CD4-positive, alpha-beta T cell (primary cell): ENCODE measurements at regions not wholly inside any gene's neighbourhood (a gene's known extent, or its start where the extent isn't known, plus 50 kb on each side); places are given as distances from the start of the nearest gene placed in this dataset.

Experiments used
- ATAC-seq: fragments of 200-7000 bp; cut with Tn5 transposase; one replicate; pipeline ENCODE4 v1.10.0; 2022; ENCODE audit warnings: mild to moderate bottlenecking; ENCODE audit not compliant: poor library complexity
- CTCF ChIA-PET: fragments of 350-600 bp; sonication (Branson Sonifier 250); formaldehyde crosslinking; loops from one replicate; lab custom pipeline; 2021; ENCODE audit warnings: antibody characterized with exemption, inconsistent platforms; lab: Charles Lee
- POLR2A ChIA-PET: fragments of 350-600 bp; sonication (Branson Sonifier 250); formaldehyde crosslinking; loops from one replicate; lab custom pipeline; 2021; ENCODE audit warnings: antibody characterized with exemption, inconsistent platforms; lab: Charles Lee
- DNase-seq, 14 experiments: peaks; one replicate each; pipeline ENCODE4 v3.0.0-alpha.2; 2013 to 2020; ENCODE audit warnings: mixed read lengths in 2 of 14
- H3K27ac ChIP-seq, 2 donors: one replicate each; pipeline versions ENCODE4 v1.5.1 to v1.7.0; 2013; ENCODE audit warnings: low read length in 2 of 2, low read depth in 1 of 2, mild to moderate bottlenecking in 1 of 2
- H3K27me3 ChIP-seq, 2 experiments: 1 replicate in 1 of 2; 2 replicates in 1 of 2; pipeline versions ENCODE4 v1.6.1 to v1.7.0; 2013; ENCODE audit warnings: low read length in 2 of 2, control low read depth in 1 of 2, mild to moderate bottlenecking in 1 of 2, moderate library complexity in 1 of 2; ENCODE audit not compliant: insufficient read depth in 2 of 2, control insufficient read depth in 1 of 2
- H3K36me3 ChIP-seq: one replicate; pipeline ENCODE4 v1.6.1; 2013; ENCODE audit warnings: low read length, control low read depth; ENCODE audit not compliant: insufficient read depth
- H3K4me1 ChIP-seq: one replicate; pipeline ENCODE4 v1.6.1; 2013; ENCODE audit warnings: low read length, control low read depth; ENCODE audit not compliant: insufficient read depth
- H3K4me3 ChIP-seq: one replicate; pipeline ENCODE4 v1.5.1; 2013; ENCODE audit warnings: mild to moderate bottlenecking, low read length, moderate library complexity
- H3K9me3 ChIP-seq, 2 experiments: 1 replicate in 1 of 2; 2 replicates in 1 of 2; pipeline versions ENCODE4 v1.6.1 to v1.7.0; 2013; ENCODE audit warnings: low read length in 2 of 2, mild to moderate bottlenecking in 2 of 2, control low read depth in 1 of 2, moderate library complexity in 1 of 2; ENCODE audit not compliant: control insufficient read depth in 1 of 2, insufficient read depth in 1 of 2
- H3K27ac Mint-ChIP-seq: one replicate; pipeline ENCODE4 v1.8.0; 2020; ENCODE audit warnings: mixed read lengths
- H3K27me3 Mint-ChIP-seq: one replicate; pipeline ENCODE4 v1.8.0; 2021; ENCODE audit warnings: mixed read lengths
- H3K36me3 Mint-ChIP-seq: one replicate; pipeline ENCODE4 v1.8.0; 2021; ENCODE audit warnings: low read depth, mixed read lengths
- H3K4me1 Mint-ChIP-seq: one replicate; pipeline ENCODE4 v1.8.0; 2021; ENCODE audit warnings: low read depth, mixed read lengths
- H3K4me3 Mint-ChIP-seq: one replicate; pipeline ENCODE4 v1.8.0; 2020; ENCODE audit warnings: mild to moderate bottlenecking, mixed read lengths
- H3K9me3 Mint-ChIP-seq: one replicate; pipeline ENCODE4 v1.8.0; 2020; ENCODE audit warnings: mixed read lengths
- intact Hi-C, 2 experiments: fragments of 100-400 bp; cut with DNase I in 1 of 2; cut with micrococcal nuclease in 1 of 2; formaldehyde crosslinking; loops; one replicate each; pipeline versions ENCODE4 v1.15.1 to v1.9.0; 2023 to 2025; cut with DNase I, micrococcal nuclease
- TF ChIP-seq, protein P1 (sequence below): fragments of 200-600 bp; IDR thresholded peaks from one replicate; pipeline ENCODE4 v1.8.0; 2022; ENCODE audit warnings: antibody characterized with exemption, mild to moderate bottlenecking

DNA sequence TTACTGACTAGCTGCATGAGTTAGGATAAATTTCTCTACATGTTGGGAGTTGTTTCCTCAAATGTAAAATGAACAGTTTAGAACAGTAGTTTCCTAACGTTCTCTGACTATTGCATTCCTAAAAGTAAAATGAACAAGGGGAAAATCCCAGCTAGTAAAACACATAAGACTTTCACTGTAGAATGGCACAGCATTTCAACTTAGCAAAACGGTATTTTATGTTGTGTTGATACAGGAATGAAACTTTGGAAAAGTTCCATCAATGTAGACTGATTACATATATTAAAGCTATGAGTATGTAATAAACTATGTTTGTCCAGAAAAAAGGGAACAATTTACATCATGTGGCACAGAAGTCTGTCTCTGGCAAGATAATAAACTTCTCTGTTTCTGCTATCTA is 297.4 kb upstream of the EPHA3 start:
- no peaks in the 10 kb centered on the region for H3K4me1 Mint-ChIP-seq
- DNase-seq (no peak), ATAC-seq (no peak)
- H3K27me3 ChIP-seq = no peaks in the 10 kb centered on the region
- ChIA-PET CTCF (no interaction called here), POLR2A (no interaction called here)
- TF ChIP-seq, protein P1, sequence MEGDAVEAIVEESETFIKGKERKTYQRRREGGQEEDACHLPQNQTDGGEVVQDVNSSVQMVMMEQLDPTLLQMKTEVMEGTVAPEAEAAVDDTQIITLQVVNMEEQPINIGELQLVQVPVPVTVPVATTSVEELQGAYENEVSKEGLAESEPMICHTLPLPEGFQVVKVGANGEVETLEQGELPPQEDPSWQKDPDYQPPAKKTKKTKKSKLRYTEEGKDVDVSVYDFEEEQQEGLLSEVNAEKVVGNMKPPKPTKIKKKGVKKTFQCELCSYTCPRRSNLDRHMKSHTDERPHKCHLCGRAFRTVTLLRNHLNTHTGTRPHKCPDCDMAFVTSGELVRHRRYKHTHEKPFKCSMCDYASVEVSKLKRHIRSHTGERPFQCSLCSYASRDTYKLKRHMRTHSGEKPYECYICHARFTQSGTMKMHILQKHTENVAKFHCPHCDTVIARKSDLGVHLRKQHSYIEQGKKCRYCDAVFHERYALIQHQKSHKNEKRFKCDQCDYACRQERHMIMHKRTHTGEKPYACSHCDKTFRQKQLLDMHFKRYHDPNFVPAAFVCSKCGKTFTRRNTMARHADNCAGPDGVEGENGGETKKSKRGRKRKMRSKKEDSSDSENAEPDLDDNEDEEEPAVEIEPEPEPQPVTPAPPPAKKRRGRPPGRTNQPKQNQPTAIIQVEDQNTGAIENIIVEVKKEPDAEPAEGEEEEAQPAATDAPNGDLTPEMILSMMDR = no peak
- intact Hi-C loops = no loop called here
- H3K9me3 ChIP-seq = no peaks in the 10 kb centered on the region
- H3K27me3 Mint-ChIP-seq = no peaks in the 10 kb centered on the region
- no peaks in the 10 kb centered on the region for H3K36me3 Mint-ChIP-seq
- H3K4me1 ChIP-seq = no peaks in the 10 kb centered on the region
- H3K9me3 Mint-ChIP-seq = peaks cover 3% of the 10 kb centered on the region
- no peak overlapping the region for H3K4me3 Mint-ChIP-seq
- H3K27ac Mint-ChIP-seq = no peak overlapping the region
- no peaks in the 10 kb centered on the region for H3K36me3 ChIP-seq
- H3K4me3 ChIP-seq = no peak overlapping the region
- H3K27ac ChIP-seq = no peak overlapping the region

DNA sequence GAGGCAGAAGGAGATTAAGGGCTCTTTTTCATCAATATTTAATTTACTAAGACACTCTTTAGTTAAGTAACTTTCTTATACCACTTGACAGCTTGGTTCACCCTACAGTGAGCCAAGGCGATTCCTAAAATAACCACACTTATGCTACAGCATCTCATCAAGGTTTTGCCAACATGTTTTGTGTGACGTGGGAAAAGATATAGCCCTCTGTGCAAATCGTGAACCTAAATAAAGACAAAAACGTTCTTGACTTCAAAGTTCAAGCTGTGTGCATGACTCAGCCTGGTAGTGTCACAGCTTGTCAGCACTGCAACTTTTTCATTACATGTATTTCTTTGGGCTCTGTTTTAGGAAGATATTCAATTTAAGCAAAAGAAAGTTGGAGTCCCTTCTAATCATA is 297.0 kb upstream of the EPHA3 start:
- Mint-ChIP-seq H3K27me3 (no peaks in the 10 kb centered on the region), H3K4me1 (no peaks in the 10 kb centered on the region)
- POLR2A ChIA-PET = no interaction called here

DNA sequence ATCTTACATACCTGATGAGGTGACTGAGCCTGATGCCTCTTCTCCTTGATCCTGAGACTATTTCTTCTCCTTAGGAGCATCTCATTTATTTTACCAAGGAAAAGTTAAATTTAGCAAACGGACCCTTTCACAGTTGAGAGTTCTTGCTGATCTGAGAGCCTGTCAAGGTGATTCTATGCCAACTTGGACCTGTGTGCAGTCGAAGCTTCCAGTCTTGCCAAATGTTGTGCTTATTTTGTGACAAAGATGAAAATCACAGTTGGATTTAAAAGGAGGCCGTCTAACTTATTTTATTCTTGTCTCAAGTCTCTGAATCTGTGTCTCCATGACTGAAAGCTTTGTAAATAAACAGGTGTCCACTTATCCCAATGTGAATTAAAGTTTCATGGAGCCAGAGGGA is 296.3 kb upstream of the EPHA3 start:
- Mint-ChIP-seq H3K27me3 (no peaks in the 10 kb centered on the region), H3K36me3 (no peaks in the 10 kb centered on the region), H3K4me3 (no peak overlapping the region), H3K4me1 (no peaks in the 10 kb centered on the region), H3K9me3 (peaks cover 3% of the 10 kb centered on the region), H3K27ac (no peak overlapping the region)
- intact Hi-C loops = no loop called here
- ChIA-PET POLR2A (no interaction called here), CTCF (no interaction called here)
- ATAC-seq = no peak
- Histone ChIP-seq H3K36me3 (no peaks in the 10 kb centered on the region), H3K27me3 (no peaks in the 10 kb centered on the region), H3K4me3 (no peak overlapping the region), H3K4me1 (no peaks in the 10 kb centered on the region), H3K9me3 (no peaks in the 10 kb centered on the region), H3K27ac (no peak overlapping the region)
- no peak for DNase-seq
- TF ChIP-seq, protein P1 = no peak

More for the DNA sequence above, 297.0 kb upstream of the EPHA3 start:
- Histone ChIP-seq H3K4me1 (no peaks in the 10 kb centered on the region), H3K36me3 (no peaks in the 10 kb centered on the region), H3K27me3 (no peaks in the 10 kb centered on the region), H3K27ac (no peak overlapping the region), H3K9me3 (no peaks in the 10 kb centered on the region), H3K4me3 (no peak overlapping the region)
- DNase-seq = no peak
- intact Hi-C loops = no loop called here
- no peaks in the 10 kb centered on the region for H3K36me3 Mint-ChIP-seq
- no peak overlapping the region for H3K27ac Mint-ChIP-seq
- TF ChIP-seq, protein P1 = no peak
- peaks cover 3% of the 10 kb centered on the region for H3K9me3 Mint-ChIP-seq
- CTCF ChIA-PET = no interaction called here
- H3K4me3 Mint-ChIP-seq = no peak overlapping the region
- no peak for ATAC-seq
